Bronchial epithelial cell (primary cell): ENCODE measurements at regions not wholly inside any gene's neighbourhood (a gene's known extent, or its start where the extent isn't known, plus 50 kb on each side); places are given as distances from the start of the nearest gene placed in this dataset.

Experiments used
- DNase-seq: peaks from one replicate; pipeline ENCODE4 v3.0.0-alpha.2; 2010; ENCODE audit warnings: low read depth
- FAIRE-seq: peaks from 2 replicates; lab custom pipeline; 2011; peaks lifted over from hg19 to GRCh38; lab: Jason Lieb, UNC
- H3K27me3 ChIP-seq: 2 replicates; pipeline ENCODE4 v1.5.1; 2011; ENCODE audit warnings: low read length; ENCODE audit not compliant: control insufficient read depth, insufficient read depth
- H3K36me3 ChIP-seq: 2 replicates; pipeline ENCODE4 v1.5.1; 2011; ENCODE audit warnings: low read length; ENCODE audit not compliant: control insufficient read depth, insufficient read depth
- H3K4me3 ChIP-seq: 2 replicates; pipeline ENCODE4 v1.5.1; 2011; ENCODE audit warnings: mild to moderate bottlenecking, low read depth, low read length, control low read depth
- CTCF ChIP-seq: IDR thresholded peaks from 2 replicates; pipeline ENCODE4 v1.5.1; 2011; ENCODE audit warnings: mild to moderate bottlenecking, moderate library complexity, low read length, control low read depth, inconsistent platforms; ENCODE audit not compliant: insufficient read depth, severe bottlenecking

GRCh38 chr4:79050541-79050880 lies 111.3 kb upstream of the PAQR3 start:
- FAIRE-seq = no peak
- Histone ChIP-seq H3K36me3 (no peaks in the 10 kb centered on the region), H3K27me3 (no peaks in the 10 kb centered on the region), H3K4me3 (no peak overlapping the region)
- no peak for DNase-seq
- TF ChIP-seq CTCF = no peak

- Histone ChIP-seq H3K27me3 (no peaks in the 10 kb centered on the region), H3K36me3 (no peaks in the 10 kb centered on the region), H3K4me3 (no peak overlapping the region)
- no peak for FAIRE-seq
- no peak for DNase-seq
- no peak for TF ChIP-seq CTCF
Measured at GRCh38 chr4:79049840-79050540, 110.8 kb upstream of the PAQR3 start.

GRCh38 chr4:79048878-79049277 lies 109.6 kb upstream of the PAQR3 start:
- FAIRE-seq = no peak
- DNase-seq = no peak
- Histone ChIP-seq H3K36me3 (no peaks in the 10 kb centered on the region), H3K4me3 (no peak overlapping the region), H3K27me3 (no peaks in the 10 kb centered on the region)
- TF ChIP-seq CTCF = no peak

GRCh38 chr4:79047316-79047715 lies 108.1 kb upstream of the PAQR3 start:
- Histone ChIP-seq H3K27me3 (no peaks in the 10 kb centered on the region), H3K36me3 (no peaks in the 10 kb centered on the region), H3K4me3 (no peak overlapping the region)
- FAIRE-seq (no peak), DNase-seq (no peak)
- TF ChIP-seq CTCF = no peak

- H3K4me3 ChIP-seq = no peak overlapping the region
- DNase-seq = no peak
- FAIRE-seq = no peak
- H3K36me3 ChIP-seq = no peaks in the 10 kb centered on the region
- no peak for TF ChIP-seq CTCF
- H3K27me3 ChIP-seq = no peaks in the 10 kb centered on the region
Measured at GRCh38 chr4:79046016-79046592, 106.9 kb upstream of the PAQR3 start.

GRCh38 chr4:79044141-79044659 lies 105.0 kb upstream of the PAQR3 start:
- Histone ChIP-seq H3K27me3 (no peaks in the 10 kb centered on the region), H3K36me3 (no peaks in the 10 kb centered on the region), H3K4me3 (no peak overlapping the region)
- DNase-seq (no peak), FAIRE-seq (no peak)
- TF ChIP-seq CTCF = no peak
